Spleen (tissue), 7 donors: ENCODE measurements at regions not wholly inside any gene's neighbourhood (a gene's known extent, or its start where the extent isn't known, plus 50 kb on each side); places are given as distances from the start of the nearest gene placed in this dataset.

Experiments
- CTCF ChIP-seq, 11 experiments: fragments of 200-600 bp in 7 of 11; fragments of 450-650 bp in 4 of 11; sonication (generic) in 4 of 11; IDR thresholded peaks in 8 of 11; conservative IDR thresholded peaks in 3 of 11; 1 replicate in 7 of 11; 2 replicates in 4 of 11; pipeline versions ENCODE4 v1.4.0 to v1.8.0; 2016 to 2021; ENCODE audit warnings: antibody characterized with exemption in 11 of 11, inconsistent platforms in 4 of 11, mild to moderate bottlenecking in 1 of 11
- POLR2A ChIP-seq, 3 donors: fragments of 450-650 bp; IDR thresholded peaks; one replicate each; pipeline ENCODE4 v1.5.1; 2017; ENCODE audit warnings: antibody characterized with exemption in 3 of 3, mild to moderate bottlenecking in 1 of 3
- donor health status: DM: no; HTN: no; CAD: no; lungs with moderate emphysema.
- donor health status: DM: no; HTN: no; CAD: no.
- donor health status: DM: no; HTN: no; CAD: no.

- TF ChIP-seq CTCF (IDR thresholded peaks at IDR 0.05 in 8 of 11, conservative IDR thresholded peaks at IDR 0.05 in 3 of 11) (no peak), POLR2A (IDR thresholded peaks at IDR 0.05) (no peak)
Measured at GRCh38 chr3:43861635-43862034, 170.9 kb downstream of the ABHD5 start.
